ENCODE measurements at regions not wholly inside any gene's neighbourhood (a gene's known extent, or its start where the extent isn't known, plus 50 kb on each side); places are given as distances from the start of the nearest gene placed in this dataset.

GRCh38 chr20:61067221-61067620, 184.8 kb upstream of the CDH4 start:
- Histone ChIP-seq H3K36me3 (no peaks in the 10 kb centered on the region), H3K27me3 (no peaks in the 10 kb centered on the region), H3K9me3 (no peaks in the 10 kb centered on the region), H3K4me3 (ENCODE audit: low read depth in 1 of 2, low read length in 1 of 2) (no peak overlapping the region), H3K27ac (no peak overlapping the region), H3K4me1 (ENCODE audit: control insufficient read depth in 1 of 2, insufficient read depth in 1 of 2, low read depth in 1 of 2, low read length in 1 of 2) (no peaks in the 10 kb centered on the region)
- no peak for TF ChIP-seq CTCF (IDR thresholded peaks at IDR 0.05)

- no peak overlapping the region for H3K4me3 ChIP-seq (ENCODE audit: low read depth in 1 of 2, low read length in 1 of 2)
- TF ChIP-seq CTCF (IDR thresholded peaks at IDR 0.05): no peak
- no peaks in the 10 kb centered on the region for H3K9me3 ChIP-seq
- H3K36me3 ChIP-seq: no peaks in the 10 kb centered on the region
- no peak overlapping the region for H3K27ac ChIP-seq
- H3K27me3 ChIP-seq: no peaks in the 10 kb centered on the region
- no peaks in the 10 kb centered on the region for H3K4me1 ChIP-seq (ENCODE audit: control insufficient read depth in 1 of 2, insufficient read depth in 1 of 2, low read depth in 1 of 2, low read length in 1 of 2)
Measured at GRCh38 chr20:61072398-61072797, 179.7 kb upstream of the CDH4 start.

- TF ChIP-seq CTCF (IDR thresholded peaks at IDR 0.05): no peak
- Histone ChIP-seq H3K27ac (no peak overlapping the region), H3K27me3 (no peaks in the 10 kb centered on the region), H3K4me1 (ENCODE audit: control insufficient read depth in 1 of 2, insufficient read depth in 1 of 2, low read depth in 1 of 2, low read length in 1 of 2) (no peaks in the 10 kb centered on the region), H3K4me3 (ENCODE audit: low read depth in 1 of 2, low read length in 1 of 2) (no peak overlapping the region), H3K9me3 (no peaks in the 10 kb centered on the region), H3K36me3 (no peaks in the 10 kb centered on the region)
Measured at GRCh38 chr20:61073376-61073775, 178.7 kb upstream of the CDH4 start.

GRCh38 chr20:61082720-61083119, 169.3 kb upstream of the CDH4 start:
- Histone ChIP-seq H3K4me3 (ENCODE audit: low read depth in 1 of 2, low read length in 1 of 2) (no peak overlapping the region), H3K4me1 (ENCODE audit: control insufficient read depth in 1 of 2, insufficient read depth in 1 of 2, low read depth in 1 of 2, low read length in 1 of 2) (no peaks in the 10 kb centered on the region), H3K9me3 (no peaks in the 10 kb centered on the region), H3K27me3 (no peaks in the 10 kb centered on the region), H3K27ac (no peak overlapping the region), H3K36me3 (no peaks in the 10 kb centered on the region)
- no peak for TF ChIP-seq CTCF (IDR thresholded peaks at IDR 0.05)

- no peaks in the 10 kb centered on the region for H3K9me3 ChIP-seq
- H3K36me3 ChIP-seq: no peaks in the 10 kb centered on the region
- no peak for TF ChIP-seq CTCF (IDR thresholded peaks at IDR 0.05)
- H3K27ac ChIP-seq: no peak overlapping the region
- no peak overlapping the region for H3K4me3 ChIP-seq (ENCODE audit: low read depth in 1 of 2, low read length in 1 of 2)
- H3K27me3 ChIP-seq: no peaks in the 10 kb centered on the region
- H3K4me1 ChIP-seq (ENCODE audit: control insufficient read depth in 1 of 2, insufficient read depth in 1 of 2, low read depth in 1 of 2, low read length in 1 of 2): no peaks in the 10 kb centered on the region
Measured at GRCh38 chr20:61083431-61083830, 168.6 kb upstream of the CDH4 start.

GRCh38 chr20:61086031-61086430, 166.0 kb upstream of the CDH4 start:
- no peaks in the 10 kb centered on the region for H3K9me3 ChIP-seq
- no peaks in the 10 kb centered on the region for H3K4me1 ChIP-seq (ENCODE audit: control insufficient read depth in 1 of 2, insufficient read depth in 1 of 2, low read depth in 1 of 2, low read length in 1 of 2)
- TF ChIP-seq CTCF (IDR thresholded peaks at IDR 0.05): no peak
- no peak overlapping the region for H3K27ac ChIP-seq
- no peaks in the 10 kb centered on the region for H3K36me3 ChIP-seq
- H3K4me3 ChIP-seq (ENCODE audit: low read depth in 1 of 2, low read length in 1 of 2): no peak overlapping the region
- no peaks in the 10 kb centered on the region for H3K27me3 ChIP-seq
